Endothelial cell of umbilical vein (primary cell): ENCODE measurements at regions not wholly inside any gene's neighbourhood (a gene's known extent, or its start where the extent isn't known, plus 50 kb on each side); places are given as distances from the start of the nearest gene placed in this dataset.

Experiments
- BruUV-seq: library from RNA; stranded (reverse); fragments of 400-500 nt; replicated peaks from 2 replicates; lab custom pipeline; 2021; lab: Mats Ljungman, UMichigan
- CTCF ChIA-PET: fragments of 300-600, 350-600 bp; sonication (Branson Sonifier 250); formaldehyde crosslinking; loops from one replicate; lab custom pipeline; 2021; ENCODE audit warnings: antibody characterized with exemption, inconsistent platforms; lab: Charles Lee
- POLR2A ChIA-PET: fragments of 300-600, 350-600 bp; sonication (Branson Sonifier 250); formaldehyde crosslinking; loops from one replicate; lab custom pipeline; 2021; ENCODE audit warnings: antibody characterized with exemption, inconsistent platforms; lab: Charles Lee
- DNase-seq: peaks from one replicate; pipeline ENCODE4 v3.0.0-alpha.2; 2011; ENCODE audit warnings: low read depth, low spot score
- FAIRE-seq: peaks from 2 replicates; lab custom pipeline; 2011; peaks lifted over from hg19 to GRCh38; lab: Jason Lieb, UNC
- H2AFZ ChIP-seq: 2 replicates; pipeline ENCODE4 v1.6.0; 2012; ENCODE audit warnings: low read depth, low read length, control low read depth, inconsistent platforms
- H3K27ac ChIP-seq: 2 replicates; pipeline ENCODE4 v1.5.1; 2011; ENCODE audit warnings: low read depth, mild to moderate bottlenecking, control low read depth, low read length, moderate library complexity; ENCODE audit not compliant: insufficient read depth
- H3K27me3 ChIP-seq, 2 experiments: 2 replicates each; pipeline versions ENCODE4 v1.6.0 to v1.6.1; 2011; ENCODE audit warnings: low read length in 2 of 2, mixed read lengths in 1 of 2; ENCODE audit not compliant: control insufficient read depth in 2 of 2, insufficient read depth in 2 of 2
- H3K36me3 ChIP-seq, 2 experiments: 2 replicates in 1 of 2; 3 replicates in 1 of 2; pipeline ENCODE4 v1.5.1; 2011; ENCODE audit warnings: low read length in 2 of 2, mild to moderate bottlenecking in 1 of 2, moderate library complexity in 1 of 2; ENCODE audit not compliant: control insufficient read depth in 2 of 2, insufficient read depth in 2 of 2; ENCODE audit errors: extremely low read depth in 1 of 2
- H3K4me1 ChIP-seq: 3 replicates; pipeline ENCODE4 v1.5.1; 2011; ENCODE audit warnings: mild to moderate bottlenecking, low read length; ENCODE audit not compliant: control insufficient read depth, insufficient read depth; ENCODE audit errors: extremely low read depth
- H3K4me2 ChIP-seq: 2 replicates; pipeline ENCODE4 v1.6.1; 2011; ENCODE audit warnings: low read length, control low read depth, mixed read lengths; ENCODE audit not compliant: insufficient read depth
- H3K4me3 ChIP-seq, 3 experiments: fragments of 200-600 bp in 1 of 3; sonication (generic), shearing (Covaris generic) in 1 of 3; replicated peaks in 1 of 3; 2 replicates each; pipeline ENCODE4 v1.5.1; 2011 to 2016; ENCODE audit warnings: control low read depth in 3 of 3, low read length in 3 of 3, mild to moderate bottlenecking in 2 of 3, inconsistent platforms in 1 of 3, low read depth in 1 of 3, moderate library complexity in 1 of 3; ENCODE audit not compliant: insufficient read depth in 1 of 3
- H3K79me2 ChIP-seq: 2 replicates; pipeline ENCODE4 v1.6.0; 2012; ENCODE audit warnings: low read length, inconsistent platforms; ENCODE audit not compliant: control insufficient read depth, insufficient read depth
- H3K9ac ChIP-seq: replicated peaks from 2 replicates; pipeline ENCODE3; 2011; ENCODE audit warnings: low read length, control low read depth; ENCODE audit not compliant: insufficient read depth; ENCODE audit errors: extremely low read depth
- H3K9me1 ChIP-seq: replicated peaks from 3 replicates; pipeline ENCODE4 v1.6.0; 2011; ENCODE audit warnings: mild to moderate bottlenecking, low read length; ENCODE audit not compliant: control insufficient read depth, insufficient read depth; ENCODE audit errors: extremely low read depth
- H3K9me3 ChIP-seq: replicated peaks from 2 replicates; pipeline ENCODE4 v1.5.1; 2012; ENCODE audit warnings: low read length, inconsistent platforms; ENCODE audit not compliant: control insufficient read depth, insufficient read depth
- H4K20me1 ChIP-seq: replicated peaks from 2 replicates; pipeline ENCODE3; 2011; ENCODE audit warnings: mild to moderate bottlenecking, low read length; ENCODE audit not compliant: control insufficient read depth, insufficient read depth; ENCODE audit errors: extremely low read depth
- EZH2 ChIP-seq: IDR thresholded peaks from 2 replicates; pipeline ENCODE4 v1.6.1; 2012; ENCODE audit warnings: borderline replicate concordance, low read depth, mild to moderate bottlenecking, moderate library complexity, low read length, inconsistent platforms; ENCODE audit not compliant: severe bottlenecking
- FOS ChIP-seq: IDR thresholded peaks from 2 replicates; pipeline ENCODE4 v1.6.1; 2011; ENCODE audit warnings: mild to moderate bottlenecking, low read length, moderate library complexity, borderline replicate concordance; ENCODE audit not compliant: insufficient read depth
- GATA2 ChIP-seq: IDR thresholded peaks from 2 replicates; pipeline ENCODE4 v1.7.0; 2011; ENCODE audit warnings: low read depth, mild to moderate bottlenecking, moderate library complexity, mixed read lengths, low read length; ENCODE audit not compliant: insufficient read length, insufficient read depth
- JUN ChIP-seq: IDR thresholded peaks from 2 replicates; pipeline ENCODE4 v1.6.1; 2011; ENCODE audit warnings: borderline replicate concordance, low read depth; ENCODE audit not compliant: insufficient read length, insufficient read depth
- MYC ChIP-seq: IDR thresholded peaks from one replicate; pipeline ENCODE4 v1.6.1; 2011; ENCODE audit warnings: mild to moderate bottlenecking, low read depth, low read length
- POLR2A ChIP-seq: IDR thresholded peaks from 2 replicates; pipeline ENCODE4 v1.6.1; 2012; ENCODE audit warnings: low read depth, mild to moderate bottlenecking, control low read depth, low read length
- POLR2AphosphoS5 ChIP-seq: IDR thresholded peaks from 2 replicates; pipeline ENCODE4 v1.6.1; 2012; ENCODE audit warnings: low read depth, mild to moderate bottlenecking, control low read depth, low read length, moderate library complexity; ENCODE audit not compliant: insufficient read depth
- dilution Hi-C: fragments of 300-500 bp; cut with MboI; formaldehyde crosslinking; loops from one replicate; pipeline ENCODE4 v1.15.0; 2019; ENCODE audit warnings: low sequenced_read_pairs; ENCODE audit not compliant: extremely low pct_ligation_motif_present
- intact Hi-C: fragments of 100-400 bp; cut with micrococcal nuclease; formaldehyde crosslinking; loops from one replicate; pipeline ENCODE4 v1.10.0; 2022
- TF ChIP-seq, protein P1 (sequence below), 2 donors: IDR thresholded peaks; 1 replicate in 1 of 2; 2 replicates in 1 of 2; pipeline ENCODE4 v1.5.1; 2011; ENCODE audit warnings: low read length in 2 of 2, mild to moderate bottlenecking in 2 of 2, moderate library complexity in 2 of 2, control low read depth in 1 of 2, inconsistent platforms in 1 of 2, low read depth in 1 of 2; ENCODE audit not compliant: insufficient read depth in 1 of 2; ENCODE audit errors: extremely low read depth in 1 of 2
- TF ChIP-seq, protein P2 (sequence below): IDR thresholded peaks from 2 replicates; pipeline ENCODE4 v1.6.1; 2011; ENCODE audit not compliant: insufficient read depth, insufficient read length

DNA sequence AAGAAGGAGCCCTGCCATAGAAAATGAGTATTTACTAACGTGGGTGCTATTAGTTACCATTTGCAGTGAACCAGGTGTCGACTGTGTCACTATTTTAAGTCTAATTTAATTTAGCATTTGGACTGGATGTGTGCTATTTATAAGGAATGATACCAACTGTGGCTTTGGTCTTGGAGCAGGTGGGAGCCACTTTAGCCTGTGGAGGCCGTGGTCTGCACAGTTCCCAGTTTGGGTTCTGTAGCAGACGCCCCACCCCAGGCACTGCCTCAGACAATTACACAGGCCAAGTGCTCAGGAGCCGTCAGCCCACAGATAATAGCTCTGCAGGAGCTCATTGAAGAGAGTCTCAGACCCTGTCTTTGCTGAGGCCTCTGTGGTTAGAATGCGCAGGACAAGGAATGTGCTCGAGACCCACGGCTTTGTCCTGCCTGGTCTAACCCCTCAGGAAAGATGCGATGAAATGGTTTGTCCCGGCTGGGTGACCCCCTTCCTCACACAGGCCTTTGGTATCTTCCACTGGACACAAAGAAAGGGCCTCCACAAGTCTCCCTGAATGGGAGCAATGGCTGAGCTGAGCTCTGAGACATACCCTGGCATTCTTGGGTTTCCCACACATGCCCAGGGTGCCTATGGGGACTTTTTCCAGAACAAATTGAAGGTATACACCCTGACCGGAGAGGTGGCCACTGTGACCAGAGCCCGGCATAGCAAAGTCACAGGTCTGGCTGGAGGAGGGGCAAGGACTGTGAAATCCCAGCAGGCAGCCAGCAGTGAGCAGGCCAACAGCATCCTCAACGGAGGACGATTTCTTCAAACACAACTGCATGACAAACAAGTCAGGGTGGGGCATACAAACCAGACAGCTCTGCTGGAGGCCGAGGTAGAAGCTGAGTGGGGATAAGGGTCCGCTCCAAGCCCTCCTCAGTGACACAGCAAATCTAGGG lies 251.2 kb downstream of the ARHGAP12 start:
- H3K36me3 ChIP-seq, result no peaks in the 10 kb centered on the region
- H3K4me2 ChIP-seq, result no peak overlapping the region
- no peaks in the 10 kb centered on the region for H3K79me2 ChIP-seq
- no peak for DNase-seq
- H2AFZ ChIP-seq, result no peak overlapping the region
- intact Hi-C loops, result no loop called here
- no peaks in the 10 kb centered on the region for H3K4me1 ChIP-seq
- no peak overlapping the region for H3K4me3 ChIP-seq
- POLR2A ChIA-PET, result no interaction called here
- H3K9me1 ChIP-seq, result no peaks in the 10 kb centered on the region
- CTCF ChIA-PET, result no interaction called here
- peaks cover 0 to 1% of the 10 kb centered on the region in 2 experiments for H3K27me3 ChIP-seq
- dilution Hi-C loops, result no loop called here
- TF ChIP-seq GATA2 (no peak), POLR2AphosphoS5 (no peak), POLR2A (no peak), MYC (no peak), FOS (no peak), EZH2 (no peak), JUN (no peak)
- TF ChIP-seq, protein P1, sequence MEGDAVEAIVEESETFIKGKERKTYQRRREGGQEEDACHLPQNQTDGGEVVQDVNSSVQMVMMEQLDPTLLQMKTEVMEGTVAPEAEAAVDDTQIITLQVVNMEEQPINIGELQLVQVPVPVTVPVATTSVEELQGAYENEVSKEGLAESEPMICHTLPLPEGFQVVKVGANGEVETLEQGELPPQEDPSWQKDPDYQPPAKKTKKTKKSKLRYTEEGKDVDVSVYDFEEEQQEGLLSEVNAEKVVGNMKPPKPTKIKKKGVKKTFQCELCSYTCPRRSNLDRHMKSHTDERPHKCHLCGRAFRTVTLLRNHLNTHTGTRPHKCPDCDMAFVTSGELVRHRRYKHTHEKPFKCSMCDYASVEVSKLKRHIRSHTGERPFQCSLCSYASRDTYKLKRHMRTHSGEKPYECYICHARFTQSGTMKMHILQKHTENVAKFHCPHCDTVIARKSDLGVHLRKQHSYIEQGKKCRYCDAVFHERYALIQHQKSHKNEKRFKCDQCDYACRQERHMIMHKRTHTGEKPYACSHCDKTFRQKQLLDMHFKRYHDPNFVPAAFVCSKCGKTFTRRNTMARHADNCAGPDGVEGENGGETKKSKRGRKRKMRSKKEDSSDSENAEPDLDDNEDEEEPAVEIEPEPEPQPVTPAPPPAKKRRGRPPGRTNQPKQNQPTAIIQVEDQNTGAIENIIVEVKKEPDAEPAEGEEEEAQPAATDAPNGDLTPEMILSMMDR (IDR thresholded peaks at IDR 0.05; ENCODE audit: extremely low read depth in 1 of 2, insufficient read depth in 1 of 2, low read depth in 1 of 2, low read length in 2 of 2), result no peak
- TF ChIP-seq, protein P2, sequence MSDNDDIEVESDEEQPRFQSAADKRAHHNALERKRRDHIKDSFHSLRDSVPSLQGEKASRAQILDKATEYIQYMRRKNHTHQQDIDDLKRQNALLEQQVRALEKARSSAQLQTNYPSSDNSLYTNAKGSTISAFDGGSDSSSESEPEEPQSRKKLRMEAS, result no peak
- no TSS peak for BruUV-seq
- H3K27ac ChIP-seq, result no peak overlapping the region
- FAIRE-seq, result no peak
- no peaks in the 10 kb centered on the region for H4K20me1 ChIP-seq
- no peak overlapping the region for H3K9ac ChIP-seq
- H3K9me3 ChIP-seq, result no peaks in the 10 kb centered on the region
